Hepatocyte (in vitro differentiated cells): ENCODE measurements at regions not wholly inside any gene's neighbourhood (a gene's known extent, or its start where the extent isn't known, plus 50 kb on each side); places are given as distances from the start of the nearest gene placed in this dataset.

Experiments used
- CTCF ChIP-seq: fragments of 200-600 bp; sonication (generic); IDR thresholded peaks from 2 replicates; pipeline ENCODE4 v1.5.1; 2016; ENCODE audit warnings: antibody characterized with exemption, mild to moderate bottlenecking; ENCODE audit not compliant: poor library complexity
- EZH2 ChIP-seq: fragments of 200-600 bp; sonication (generic); IDR thresholded peaks from 2 replicates; pipeline ENCODE4 v1.6.1; 2016; ENCODE audit warnings: antibody characterized with exemption, mild to moderate bottlenecking, borderline replicate concordance
- EZH2phosphoT487 ChIP-seq: fragments of 200-600 bp; sonication (generic); IDR thresholded peaks from one replicate; pipeline ENCODE4 v1.6.1; 2018; ENCODE audit warnings: antibody characterized with exemption, mild to moderate bottlenecking, low read depth, moderate library complexity; ENCODE audit not compliant: unreplicated experiment, severe bottlenecking

DNA sequence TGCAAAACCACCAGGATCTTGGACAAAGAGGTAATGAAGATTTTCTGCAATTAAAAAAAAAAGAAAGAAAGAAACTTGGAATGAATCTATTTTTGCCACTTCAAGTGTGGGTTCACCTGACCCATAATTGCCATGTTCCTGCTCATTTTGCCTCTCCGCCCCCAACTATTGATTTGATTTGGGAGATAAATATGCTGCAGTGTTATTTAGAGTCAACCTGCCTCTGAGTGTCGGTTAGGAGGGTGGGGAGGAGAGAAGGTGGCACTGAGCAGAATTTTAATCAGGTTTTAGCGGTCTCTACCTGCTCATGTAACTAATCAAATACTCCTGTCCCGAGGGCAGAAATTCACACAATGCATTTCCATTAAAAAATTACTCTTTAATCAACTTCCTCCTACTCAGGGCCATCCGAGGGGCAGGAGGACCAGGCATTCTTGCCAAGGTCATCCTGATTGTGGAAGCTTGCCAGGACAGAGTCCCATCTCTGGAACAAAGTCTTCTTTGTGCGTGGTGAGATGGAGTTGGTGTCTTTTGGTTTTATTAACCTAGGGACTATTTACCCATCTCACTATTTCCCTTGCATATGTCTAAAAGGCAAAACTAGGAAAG, 300.1 kb downstream of the CDH26 start:
- TF ChIP-seq CTCF (no peak), EZH2 (no peak), EZH2phosphoT487 (no peak)
